Left colon (tissue), 2 donors: ENCODE measurements at regions not wholly inside any gene's neighbourhood (a gene's known extent, or its start where the extent isn't known, plus 50 kb on each side); places are given as distances from the start of the nearest gene placed in this dataset.

Experiments
- ATAC-seq: fragments of 200-7000 bp; cut with Tn5 transposase; one replicate; pipeline ENCODE4 v1.9.1; 2020; ENCODE audit warnings: mild to moderate bottlenecking, moderate library complexity
- DNase-seq, 2 donors: peaks; one replicate each; pipeline ENCODE4 v3.0.0-alpha.2; 2020
- intact Hi-C, 2 donors: fragments of 100-400 bp; cut with DNase I in 1 of 2; cut with micrococcal nuclease in 1 of 2; formaldehyde crosslinking; loops; one replicate each; pipeline versions ENCODE4 v1.11.2 to v1.14.0; 2022; cut with DNase I, micrococcal nuclease
- donor health status: DM: no; HTN: no; CAD: no.
- donor health status: DM: yes; HTN: yes; CAD: no.

DNA sequence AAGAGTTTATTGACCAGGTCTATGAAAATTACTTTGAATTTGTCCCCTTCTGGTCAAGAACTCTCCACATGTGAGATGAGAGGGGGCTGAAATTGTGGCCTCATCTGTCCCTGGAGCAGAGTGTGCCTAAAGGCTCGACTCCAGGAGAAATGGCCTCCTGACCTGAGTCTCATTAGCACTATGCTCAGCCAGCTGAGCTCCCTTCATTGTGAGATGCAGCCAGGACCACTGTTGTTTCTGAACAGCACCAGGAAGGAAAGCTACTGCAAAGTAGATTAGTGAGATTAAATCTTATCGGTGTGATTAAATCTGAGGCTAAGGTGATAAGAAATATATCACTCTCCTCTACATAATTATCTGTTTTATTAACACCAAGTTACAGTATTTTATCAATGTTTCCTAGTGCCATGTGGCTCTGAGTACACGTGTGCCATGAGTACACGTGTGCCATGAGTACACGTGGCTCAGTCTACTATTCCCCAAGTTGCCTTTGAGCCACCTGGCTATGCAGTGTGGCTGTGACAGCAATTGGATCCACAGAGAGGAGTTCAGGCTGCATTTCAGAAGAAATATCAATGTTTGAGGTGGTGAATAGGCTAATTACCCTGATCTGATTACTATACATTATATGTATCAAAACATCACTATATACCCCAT is 126.9 kb downstream of the IPMK start:
- DNase-seq (no peak), ATAC-seq (no peak)
- intact Hi-C loops: no loop called here

DNA sequence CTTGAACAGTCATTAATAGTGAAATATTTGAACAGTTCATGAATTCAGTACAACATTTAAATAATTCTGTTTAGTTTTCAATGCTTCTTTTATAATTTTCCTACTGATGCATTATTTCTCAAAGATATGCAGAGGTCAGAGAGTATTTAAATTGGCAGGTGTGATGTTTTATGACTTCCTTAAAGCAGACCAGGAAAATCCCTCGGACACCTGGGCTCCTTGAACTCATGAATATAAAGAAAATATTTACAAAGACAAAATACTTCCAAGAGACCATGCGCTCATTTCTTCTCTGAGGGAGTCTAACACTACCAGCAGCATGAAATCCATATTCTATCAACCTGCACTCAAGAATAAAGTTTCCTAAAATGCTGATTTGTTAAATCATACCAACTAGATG is 127.6 kb downstream of the IPMK start:
- ATAC-seq (peak; percentile 71), DNase-seq (no peak)
- intact Hi-C loops: no loop called here

DNA sequence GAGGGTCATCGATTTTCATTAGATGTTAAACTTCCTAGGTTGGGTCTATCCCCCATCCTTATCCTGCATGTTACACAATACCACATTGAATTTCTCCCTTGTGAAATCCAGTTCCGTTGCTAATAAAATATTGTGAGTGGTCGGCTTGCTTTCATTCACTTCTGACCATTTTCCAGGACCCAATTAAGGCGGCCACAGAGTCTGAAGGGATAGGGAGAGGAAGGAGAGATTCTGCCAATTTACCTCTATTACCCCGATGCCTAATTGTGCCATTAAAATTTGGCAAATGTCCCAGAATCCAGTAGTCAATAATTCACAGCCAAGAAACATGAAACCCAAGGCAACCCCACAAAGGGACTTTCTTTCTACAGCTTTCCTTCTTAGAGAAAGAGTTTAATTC is 129.9 kb downstream of the IPMK start:
- DNase-seq (no peak), ATAC-seq (peak; percentile 76)
- intact Hi-C loops: no loop called here

DNA sequence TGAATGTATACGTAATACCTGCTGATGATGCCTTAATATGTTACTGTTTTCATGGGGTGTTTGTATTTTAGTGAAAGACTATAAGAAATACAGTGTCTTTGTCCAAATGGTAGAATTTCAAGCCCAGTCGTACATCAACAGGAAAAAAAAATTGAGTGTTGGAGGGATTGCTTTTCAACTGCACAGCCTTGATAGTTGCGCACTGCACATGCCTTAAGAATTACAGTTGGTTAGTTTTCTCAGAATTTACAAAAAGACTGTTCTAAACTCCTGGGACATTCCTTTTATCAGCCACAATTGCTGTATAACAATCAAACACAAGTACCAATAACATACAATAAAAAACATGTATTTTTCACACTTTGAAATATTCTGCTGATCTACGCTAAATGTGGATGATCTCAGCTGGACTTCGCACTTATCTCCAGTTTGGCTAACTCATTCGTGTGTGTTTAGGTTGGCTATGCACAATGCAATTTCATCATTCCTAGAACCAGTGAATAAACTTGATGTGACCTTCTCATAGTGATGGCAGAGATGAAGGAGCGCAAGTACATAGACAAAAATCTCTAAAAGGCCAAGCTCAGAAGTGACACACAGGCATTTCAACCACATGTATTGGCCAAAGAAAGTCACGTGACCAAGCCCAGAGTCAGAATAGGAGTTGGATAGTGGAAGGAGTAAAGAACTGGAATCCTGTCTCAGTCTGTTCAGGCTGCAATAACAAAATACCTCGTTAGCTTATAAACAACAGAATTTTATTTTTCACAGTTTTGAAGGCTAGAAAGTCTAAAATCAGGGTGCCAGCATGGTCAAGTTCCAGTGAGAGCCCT is 152.3 kb downstream of the IPMK start:
- intact Hi-C loops: no loop called here
- DNase-seq (no peak), ATAC-seq (no peak)

DNA sequence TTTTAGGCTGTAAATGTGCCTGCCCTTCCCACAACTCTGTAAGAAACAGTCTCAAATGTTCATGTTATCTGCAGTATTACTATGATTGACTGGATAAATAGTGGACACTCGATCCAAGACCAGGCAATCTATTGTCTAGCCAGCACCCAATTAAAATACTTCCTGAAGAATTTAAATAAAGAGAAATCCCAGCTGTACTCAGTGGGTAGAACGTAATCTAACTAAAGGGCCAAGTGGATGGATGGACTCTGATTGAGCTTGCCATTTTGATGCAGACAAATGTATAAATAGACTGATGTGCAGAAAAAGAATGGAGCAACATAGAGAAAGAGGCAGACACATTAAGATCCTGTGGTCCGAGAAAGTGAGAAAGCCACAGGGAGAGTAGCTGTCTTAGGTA is 158.0 kb downstream of the IPMK start:
- intact Hi-C loops: no loop called here
- no peak for ATAC-seq
- DNase-seq: no peak

DNA sequence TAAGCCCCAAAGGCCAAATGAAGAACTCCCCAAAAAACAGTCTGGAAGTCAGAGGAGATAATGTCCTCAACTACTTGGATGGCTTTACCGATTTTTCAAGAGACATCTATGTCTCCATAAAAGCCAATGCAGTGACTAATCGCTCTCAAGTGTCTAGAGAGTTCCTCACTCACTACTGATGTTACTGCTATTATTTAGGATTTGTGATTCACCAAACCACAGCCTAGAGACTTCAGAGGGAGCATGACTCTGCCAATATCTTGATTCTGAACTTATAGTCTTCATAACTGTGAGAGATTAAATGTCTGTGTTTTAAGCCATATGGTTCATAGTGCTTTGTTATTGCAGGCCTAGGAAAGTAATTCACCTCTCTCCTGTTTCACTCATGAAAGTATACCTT is 160.2 kb downstream of the IPMK start:
- intact Hi-C loops: no loop called here
- ATAC-seq (no peak), DNase-seq (no peak)

DNA sequence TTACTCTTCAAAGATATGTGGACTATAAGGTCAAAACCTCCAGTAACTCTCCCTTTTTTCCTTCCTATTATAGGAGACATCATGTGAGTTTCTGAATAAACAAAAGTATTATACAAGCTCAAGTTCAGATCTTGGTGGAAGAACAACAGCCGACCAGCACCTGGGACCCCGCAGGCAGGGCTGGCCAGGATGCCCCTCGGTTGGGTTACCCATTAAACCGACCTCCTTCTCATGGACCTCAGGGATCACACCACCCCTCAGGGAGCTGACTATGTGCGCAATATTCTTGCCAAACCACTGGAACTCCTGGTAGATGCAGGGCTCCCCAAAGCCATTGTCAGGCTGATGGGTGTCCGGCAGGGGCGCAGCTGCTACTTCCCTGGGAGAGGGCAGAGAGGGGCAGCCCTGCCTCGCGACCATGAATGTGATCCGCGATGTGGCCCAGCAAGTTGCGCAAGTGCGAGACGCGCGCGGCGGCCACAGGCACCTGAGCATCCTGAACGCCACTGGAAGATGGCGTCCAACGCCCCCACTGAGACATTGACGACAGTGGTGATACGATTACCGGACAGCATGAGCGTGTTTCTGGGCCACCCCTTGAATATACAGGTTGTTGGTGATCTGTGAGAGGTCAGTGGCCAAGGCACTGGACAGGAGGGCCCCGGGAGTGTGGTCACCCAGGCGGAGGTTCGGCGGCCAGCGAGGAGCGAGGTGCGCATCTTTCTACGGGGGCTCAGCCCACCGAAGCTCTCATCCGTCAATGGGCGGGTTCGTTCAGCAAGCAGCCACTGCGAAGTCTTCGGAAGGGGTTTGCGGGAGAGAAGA is 161.3 kb downstream of the IPMK start:
- intact Hi-C loops: no loop called here
- DNase-seq: no peak
- no peak for ATAC-seq

DNA sequence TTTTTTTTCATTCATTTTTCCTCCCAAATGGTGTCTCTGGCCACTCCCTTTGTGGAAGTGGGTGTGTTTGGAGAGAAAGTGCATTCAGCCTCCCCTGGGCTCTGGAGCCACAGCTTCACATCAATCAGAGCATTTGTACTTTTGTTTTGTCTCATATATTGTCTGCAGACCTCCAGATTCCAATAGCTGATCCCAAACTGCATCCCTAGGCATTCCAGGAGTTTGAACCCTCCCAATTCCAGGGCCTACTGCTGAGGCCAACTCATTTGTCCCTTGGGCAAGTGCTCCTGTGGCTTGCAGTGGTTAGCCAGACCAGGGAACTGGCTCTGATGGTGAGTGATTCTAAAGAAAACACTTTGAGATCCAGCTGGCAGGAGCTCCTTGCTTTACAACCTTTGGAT is 163.3 kb downstream of the IPMK start:
- intact Hi-C loops: no loop called here
- no peak for DNase-seq
- no peak for ATAC-seq

DNA sequence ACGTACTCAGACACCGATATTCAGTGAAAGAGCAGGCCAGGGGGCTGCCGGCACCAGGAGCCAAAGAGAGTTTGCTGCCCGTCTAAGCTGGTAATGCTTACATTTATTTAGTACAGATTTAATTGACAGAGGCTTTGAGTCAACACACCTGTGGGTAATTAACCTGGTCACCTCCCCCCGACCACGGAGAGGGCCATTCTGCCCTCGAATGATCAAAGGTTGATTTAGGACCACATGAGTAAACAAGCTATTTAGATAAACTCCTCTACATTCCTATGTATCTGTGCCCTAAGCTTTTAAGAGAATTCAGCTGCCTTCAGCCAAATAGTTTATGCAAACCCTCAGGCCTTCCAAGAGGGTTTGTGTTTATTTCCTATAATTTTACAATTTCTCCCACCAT is 164.8 kb downstream of the IPMK start:
- ATAC-seq (no peak), DNase-seq (no peak)
- intact Hi-C loops: no loop called here

DNA sequence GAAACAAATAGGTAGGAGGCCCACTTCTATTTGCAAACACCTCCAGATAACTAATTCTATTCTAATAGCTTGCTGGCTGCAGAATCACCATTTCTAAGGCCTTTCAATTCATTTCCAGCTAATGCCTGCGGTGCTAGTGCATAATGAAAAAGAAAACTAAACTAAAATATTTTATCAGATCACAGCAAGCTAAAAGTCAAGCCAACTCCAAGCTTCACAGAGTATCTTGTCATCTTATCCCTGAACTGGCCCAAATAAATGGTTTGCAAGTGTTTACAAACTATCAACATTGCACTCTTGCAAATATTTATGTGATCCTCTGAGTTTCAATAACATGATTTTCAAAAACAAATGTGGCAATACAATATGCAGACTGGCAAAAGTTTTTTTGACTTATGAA is 166.0 kb downstream of the IPMK start:
- intact Hi-C loops: no loop called here
- ATAC-seq (no peak), DNase-seq (no peak)

DNA sequence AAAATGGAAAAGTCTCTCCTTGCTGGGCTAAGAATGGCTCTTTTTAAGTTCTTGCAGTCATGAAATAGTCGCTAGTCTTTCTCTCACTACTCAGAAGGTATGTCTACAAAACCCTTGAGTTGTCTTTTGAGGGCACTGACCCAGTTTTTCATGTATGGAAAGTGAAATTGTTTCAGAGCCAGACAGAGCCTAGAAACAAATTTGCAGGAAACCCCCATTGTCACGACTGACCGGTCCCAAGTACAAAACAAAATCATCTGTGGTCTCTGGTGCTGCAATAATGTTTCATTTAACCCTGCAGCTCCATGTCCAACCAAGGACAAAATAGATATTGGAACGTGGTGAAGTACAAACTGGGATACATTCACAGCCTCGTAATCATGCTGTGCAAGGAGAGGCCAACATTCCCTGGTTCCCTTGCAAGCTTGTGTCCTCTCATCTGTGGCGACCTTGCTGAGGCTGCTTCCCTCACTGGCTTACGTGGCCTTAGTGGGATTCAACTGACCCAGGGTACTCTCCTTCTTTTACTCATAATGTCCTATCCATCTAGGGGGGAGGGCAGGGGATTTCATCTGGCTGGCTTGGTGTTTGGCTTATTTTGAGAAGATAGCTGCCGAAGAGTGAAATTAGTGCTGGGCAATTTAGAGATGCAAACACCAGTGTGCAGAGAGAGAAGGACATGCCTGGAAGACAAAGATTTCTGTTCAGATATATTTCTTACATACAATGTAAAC is 172.5 kb downstream of the IPMK start:
- DNase-seq (no peak), ATAC-seq (no peak)
- intact Hi-C loops: no loop called here

DNA sequence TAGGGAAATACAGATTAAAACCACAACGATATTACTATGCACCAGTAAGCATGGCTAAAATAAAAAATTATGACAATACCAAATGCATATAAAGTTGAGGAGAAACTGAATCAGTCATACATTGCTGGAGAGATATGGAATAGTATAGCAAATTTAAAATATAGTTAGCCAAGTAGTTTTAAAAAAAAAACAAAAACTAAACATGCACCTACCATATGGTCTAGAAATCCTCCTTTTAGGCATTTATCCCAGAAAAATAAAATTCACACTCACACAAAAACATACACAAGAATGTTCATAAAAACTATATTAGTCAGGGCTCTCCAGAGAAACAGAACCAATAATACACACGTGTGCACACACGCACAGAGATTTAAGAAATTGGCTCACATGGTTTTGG is 175.8 kb downstream of the IPMK start:
- no peak for DNase-seq
- intact Hi-C loops: no loop called here
- no peak for ATAC-seq

DNA sequence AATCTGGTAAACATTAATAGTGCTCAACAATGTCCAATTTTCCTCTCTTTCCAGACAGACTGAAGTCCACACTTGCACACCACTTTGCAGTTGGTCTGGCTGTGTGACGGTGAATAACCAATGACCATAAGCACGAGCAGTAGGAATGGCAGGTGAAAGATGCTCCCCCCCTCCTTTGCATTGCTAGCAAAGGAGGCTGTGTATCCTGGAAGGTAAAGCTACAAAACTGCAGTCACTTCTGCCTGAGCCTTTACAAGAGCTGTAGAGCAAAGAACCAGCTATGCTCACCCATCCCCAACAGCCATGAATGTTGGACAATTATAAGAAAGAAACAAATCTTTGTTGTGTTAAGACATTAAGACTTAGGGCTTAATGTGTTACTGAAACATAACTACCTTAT is 178.0 kb downstream of the IPMK start:
- intact Hi-C loops: no loop called here
- DNase-seq (no peak), ATAC-seq (no peak)

DNA sequence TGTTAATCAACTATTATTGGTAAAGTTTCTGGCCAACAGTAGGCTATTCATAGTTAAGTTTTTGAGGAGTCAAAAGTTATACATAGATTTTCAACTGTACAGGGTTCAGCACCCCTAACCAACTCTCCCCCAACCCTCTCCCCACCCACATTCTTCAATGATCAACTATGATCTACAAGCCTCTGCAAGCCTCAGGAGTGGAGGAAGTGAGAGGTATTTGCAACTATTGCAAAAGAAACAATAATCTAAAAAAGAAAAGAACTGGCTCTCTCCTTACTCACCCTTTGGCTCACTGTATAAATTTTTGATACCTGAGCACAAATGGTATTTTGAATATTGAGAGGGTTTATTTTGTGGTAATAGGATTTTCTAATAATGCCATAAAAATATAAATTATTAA is 179.8 kb downstream of the IPMK start:
- ATAC-seq (no peak), DNase-seq (no peak)
- intact Hi-C loops: no loop called here

DNA sequence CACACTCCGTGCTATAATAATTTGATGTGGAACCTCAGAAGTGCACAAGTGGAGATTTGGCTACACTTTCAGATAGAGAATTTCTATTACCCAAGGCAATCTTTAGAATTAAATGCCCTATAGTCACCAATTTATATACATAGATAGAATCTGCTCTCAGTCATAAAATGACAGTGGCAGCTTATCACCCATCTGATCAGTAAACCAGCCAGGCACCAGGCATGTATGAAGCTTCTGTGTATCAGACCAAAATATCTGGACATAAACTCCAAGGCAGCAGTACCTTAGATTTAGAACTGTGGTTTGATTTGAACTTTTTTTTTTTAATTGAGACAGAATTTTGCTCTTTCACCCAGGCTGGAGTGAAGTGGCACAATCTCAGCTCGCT is 180.9 kb downstream of the IPMK start:
- no peak for ATAC-seq
- intact Hi-C loops: no loop called here

DNA sequence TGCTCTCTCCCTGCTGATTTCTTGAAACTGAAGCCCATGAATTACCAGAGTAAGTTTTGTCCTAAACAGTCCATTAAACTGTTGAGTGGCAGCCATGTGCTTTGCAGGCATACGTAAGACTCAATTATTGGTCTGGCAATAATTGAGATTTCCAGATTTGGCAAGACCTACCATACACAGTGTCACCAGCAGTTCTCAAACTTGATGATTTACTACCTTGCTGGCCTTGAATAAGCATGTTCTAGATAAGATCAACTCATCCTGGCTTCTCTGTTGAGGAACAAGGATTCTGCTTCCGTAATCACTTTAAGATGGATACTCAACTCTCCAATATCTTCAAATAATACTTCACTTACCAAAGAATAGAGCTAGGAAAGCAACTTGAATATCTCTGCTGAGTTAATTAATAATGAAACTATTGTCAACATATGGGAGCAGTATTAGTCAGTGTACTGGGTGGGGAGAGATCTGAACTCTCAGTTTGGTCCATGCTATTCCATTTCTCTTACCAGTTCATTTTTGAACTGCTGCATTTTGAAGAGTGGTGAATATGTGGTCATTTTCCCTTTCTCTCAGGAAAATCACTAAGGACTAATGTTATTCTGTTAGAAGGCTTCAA is 181.4 kb downstream of the IPMK start:
- no peak for ATAC-seq
- DNase-seq: no peak
- intact Hi-C loops: no loop called here

More for the DNA sequence above, 180.9 kb downstream of the IPMK start:
- DNase-seq: no peak

DNA sequence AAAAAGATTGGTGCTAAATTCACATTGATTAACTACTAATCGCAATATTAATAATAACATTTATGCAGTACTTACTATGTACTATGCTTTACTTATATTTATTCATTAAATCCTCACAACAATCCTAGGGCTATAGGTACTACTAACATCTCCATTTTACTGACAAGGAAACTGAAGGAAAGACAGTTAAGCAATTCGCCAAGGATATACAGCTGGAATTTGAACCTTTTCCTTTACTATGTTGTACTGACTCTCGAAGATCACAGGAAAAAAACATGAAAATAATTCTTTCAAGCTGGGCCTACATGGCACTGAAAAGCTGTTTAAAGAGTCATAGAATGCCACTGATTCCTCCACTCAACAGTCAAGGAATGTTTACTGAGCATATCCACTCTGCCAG is 185.4 kb downstream of the IPMK start:
- ATAC-seq (peak; percentile 90), DNase-seq (no peak)
- intact Hi-C loops: no loop called here

DNA sequence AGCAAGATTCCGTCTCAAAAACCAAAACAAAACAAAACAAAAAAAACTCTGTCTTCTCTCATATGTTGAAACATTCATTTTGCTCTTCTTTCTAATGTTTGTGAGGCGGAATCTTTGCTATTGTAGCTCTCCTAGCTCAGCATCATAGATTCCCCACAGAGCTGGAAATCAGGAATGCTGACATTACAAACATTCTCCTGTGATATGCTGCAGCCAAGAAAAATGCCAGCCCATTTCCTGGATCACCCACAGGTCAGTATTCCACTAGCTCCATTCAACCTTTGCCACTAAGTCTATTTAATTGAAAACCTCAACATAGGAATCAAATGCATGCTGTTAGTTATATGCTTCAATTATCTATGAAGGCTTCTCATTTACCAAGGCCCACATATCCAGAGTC is 186.3 kb downstream of the IPMK start:
- intact Hi-C loops: no loop called here
- ATAC-seq (peak; percentile 67), DNase-seq (no peak)

DNA sequence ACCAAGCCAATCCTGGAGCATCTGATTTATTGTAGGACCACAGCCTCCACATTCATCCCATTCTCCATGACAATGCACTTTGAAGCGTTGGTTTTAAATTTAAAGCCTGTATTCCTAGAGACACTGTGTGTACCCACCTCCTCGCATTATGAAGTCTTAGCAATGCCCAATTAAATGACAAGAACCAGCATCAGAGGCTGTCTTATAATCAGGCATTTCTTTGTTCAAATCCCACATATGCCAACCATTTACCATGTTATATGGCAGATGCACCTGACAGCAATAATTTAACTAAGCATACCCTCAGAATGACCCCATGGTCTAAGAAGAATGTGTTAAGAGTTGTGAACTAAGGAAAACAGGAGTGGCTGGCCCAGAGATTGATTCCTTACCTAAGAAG is 188.2 kb downstream of the IPMK start:
- ATAC-seq: no peak

More for the DNA sequence above, 188.2 kb downstream of the IPMK start:
- intact Hi-C loops: no loop called here
- no peak for DNase-seq
